ENCODE measurements at regions not wholly inside any gene's neighbourhood (a gene's known extent, or its start where the extent isn't known, plus 50 kb on each side); places are given as distances from the start of the nearest gene placed in this dataset.

DNA sequence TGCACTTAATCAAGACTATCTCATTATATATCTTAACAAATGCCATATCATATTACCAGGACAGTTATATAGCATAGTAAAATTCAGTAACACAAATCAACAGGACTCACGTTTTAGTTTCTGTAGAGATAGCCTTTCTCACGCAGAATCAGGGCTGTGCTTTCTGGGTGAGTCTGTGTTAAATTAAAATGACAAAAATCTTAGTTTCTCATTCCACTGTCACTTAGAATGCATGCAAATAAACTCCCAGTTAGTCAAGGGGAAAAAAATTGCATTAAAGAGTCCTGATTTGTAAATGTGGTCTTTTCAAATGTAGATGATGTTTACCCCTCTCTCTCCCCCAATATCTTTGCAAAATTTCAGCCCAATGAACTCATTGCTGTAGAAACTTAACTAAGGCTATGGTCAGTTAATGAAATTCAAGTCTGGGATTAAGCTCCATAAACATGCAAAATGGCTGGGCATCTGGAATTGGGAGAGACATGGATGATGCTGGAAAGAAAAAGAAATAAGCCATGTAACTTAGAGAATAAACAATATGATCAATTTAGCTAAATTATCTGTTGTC, 77.8 kb upstream of the MGAT4C start:
- DNase-seq = no peak

DNA sequence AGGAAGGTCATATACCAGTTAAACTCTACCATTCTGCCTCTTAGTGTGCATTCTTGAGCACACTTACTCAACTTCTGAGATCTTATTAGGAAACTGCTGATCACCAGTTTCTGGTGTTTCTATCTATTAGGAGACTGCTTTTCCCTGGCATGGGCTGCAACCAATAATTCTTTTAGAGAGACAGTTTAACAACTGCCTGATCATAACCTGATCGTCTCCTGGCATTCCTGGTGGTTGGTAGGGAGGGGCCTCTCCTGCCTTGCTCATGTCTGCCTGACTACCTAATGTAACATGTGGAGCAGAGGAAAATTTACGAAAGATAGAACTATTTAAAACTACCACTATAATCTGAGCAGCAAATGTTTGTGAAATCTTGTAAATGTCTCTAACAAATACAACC, 75.3 kb upstream of the MGAT4C start:
- no peak for DNase-seq

DNA sequence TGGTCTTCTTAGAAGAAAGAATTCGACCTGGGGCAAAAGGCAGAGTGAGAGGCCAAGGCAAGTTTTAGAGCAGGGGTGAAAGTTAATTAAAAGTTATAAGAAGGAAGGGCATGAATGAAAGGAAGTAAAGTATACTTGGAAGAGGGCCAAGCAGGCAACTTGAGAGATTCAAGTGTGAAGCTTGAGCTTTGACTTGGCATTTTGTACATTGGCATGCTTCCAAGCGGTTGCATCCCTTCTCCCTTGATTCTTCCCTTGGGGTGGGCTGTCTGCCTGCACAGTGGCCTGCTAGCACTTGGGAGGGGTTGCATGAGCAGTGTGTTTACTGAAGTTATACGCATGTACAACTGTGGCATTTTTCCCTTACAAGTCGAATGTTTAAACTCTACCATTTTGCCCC, 74.8 kb upstream of the MGAT4C start:
- DNase-seq = no peak

DNA sequence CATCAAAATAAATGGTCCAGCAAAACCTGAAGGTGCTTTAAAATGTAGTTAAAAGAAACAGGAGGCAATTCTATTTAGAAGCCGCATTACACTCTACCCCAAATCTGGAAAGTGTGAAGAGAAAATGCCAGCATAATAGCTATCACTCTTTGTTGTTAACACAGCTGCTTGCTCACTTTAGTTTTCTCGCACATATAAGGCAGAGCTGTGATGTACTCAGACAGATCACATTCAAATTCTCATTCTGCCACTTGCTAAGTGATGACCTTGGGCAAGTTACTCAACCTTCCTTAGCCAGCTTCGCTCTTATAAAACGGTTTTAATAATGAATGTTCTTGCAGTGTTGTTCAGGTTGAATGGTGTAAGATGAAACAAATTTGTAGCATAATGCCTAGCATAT, 56.0 kb upstream of the MGAT4C start:
- DNase-seq = no peak
